ENCODE measurements at regions not wholly inside any gene's neighbourhood (a gene's known extent, or its start where the extent isn't known, plus 50 kb on each side); places are given as distances from the start of the nearest gene placed in this dataset.

DNA sequence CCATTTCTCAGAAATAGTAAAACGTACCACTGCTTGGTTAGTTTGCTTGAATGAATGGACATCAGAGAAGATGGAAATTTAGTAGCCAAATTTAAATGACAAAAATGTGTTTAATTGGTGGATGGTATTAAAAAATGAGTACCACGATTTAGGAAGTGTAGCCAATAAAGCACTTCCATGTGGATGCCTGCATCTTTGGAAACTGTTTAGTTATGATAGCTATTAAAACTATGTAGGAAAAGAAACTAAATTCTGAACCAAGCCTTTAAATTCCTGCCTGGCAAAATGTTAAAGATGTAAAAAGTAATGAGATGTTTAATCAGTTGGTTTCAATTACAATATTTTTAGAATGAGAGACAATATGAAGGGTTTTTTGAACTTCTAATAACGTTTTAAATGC is 94.8 kb downstream of the NUDT12 start:
- CTCF ChIA-PET, result interaction anchor here (0.6 kb wide), 1 partner anchor 195 kb away, joined by 5 read pairs; no protein-coding TSS in a partner anchor
- POLR2A ChIA-PET, result no interaction called here
- DNase-seq (ENCODE audit: extremely low spot score), result no peak
- no peak for TF ChIP-seq FOXA1 (IDR thresholded peaks at IDR 0.05)
- no peak for TF ChIP-seq ELF4 (IDR thresholded peaks at IDR 0.05)
- no peak for TF ChIP-seq FOXM1 (IDR thresholded peaks at IDR 0.05; ENCODE audit: borderline replicate concordance)
- no peak for TF ChIP-seq LEF1 (IDR thresholded peaks at IDR 0.05; ENCODE audit: borderline replicate concordance)
- TF ChIP-seq SUZ12 (IDR thresholded peaks at IDR 0.05), result no peak
- no peak for TF ChIP-seq L3MBTL2 (conservative IDR thresholded peaks at IDR 0.05)
- no peak for TF ChIP-seq CTBP1 (IDR thresholded peaks at IDR 0.05; ENCODE audit: borderline replicate concordance)
- no peak for TF ChIP-seq ZNF384 (IDR thresholded peaks at IDR 0.05)
- TF ChIP-seq SP1 (IDR thresholded peaks at IDR 0.05), result no peak
- TF ChIP-seq NFRKB (IDR thresholded peaks at IDR 0.05), result no peak
- no peak for TF ChIP-seq ARNT (IDR thresholded peaks at IDR 0.05)
- TF ChIP-seq FOXK2 (IDR thresholded peaks at IDR 0.05), result no peak
- no peak for TF ChIP-seq BHLHE40 (IDR thresholded peaks at IDR 0.05; ENCODE audit: borderline replicate concordance)

DNA sequence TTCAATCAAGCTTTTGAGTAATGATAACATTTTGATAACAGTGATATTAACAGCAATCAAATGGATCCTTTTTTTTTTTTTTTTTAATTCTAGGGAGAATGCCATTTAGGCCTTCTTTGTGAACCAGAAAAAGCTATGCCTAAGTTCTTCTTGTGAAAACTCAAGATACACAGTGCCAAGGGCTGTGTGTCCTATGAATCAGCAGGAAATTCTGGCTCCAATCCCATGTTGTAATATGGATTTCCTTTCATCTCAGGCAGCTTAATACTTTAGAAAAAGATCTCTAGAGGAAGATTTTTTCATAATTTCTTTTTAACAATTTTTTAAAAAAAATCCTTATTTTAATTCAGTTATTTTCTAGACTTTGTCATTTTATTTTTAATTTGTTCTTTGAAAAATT is 96.1 kb downstream of the NUDT12 start:
- POLR2A ChIA-PET, result no interaction called here
- TF ChIP-seq BHLHE40 (IDR thresholded peaks at IDR 0.05; ENCODE audit: borderline replicate concordance) (no peak), ZNF384 (IDR thresholded peaks at IDR 0.05) (no peak), LEF1 (IDR thresholded peaks at IDR 0.05; ENCODE audit: borderline replicate concordance) (no peak), CTBP1 (IDR thresholded peaks at IDR 0.05; ENCODE audit: borderline replicate concordance) (no peak)
- CTCF ChIA-PET, result interaction anchor here (1.0 kb wide), 1 partner anchor 242 kb away, joined by 3 read pairs; no protein-coding TSS in a partner anchor
- no peak for DNase-seq (ENCODE audit: extremely low spot score)

DNA sequence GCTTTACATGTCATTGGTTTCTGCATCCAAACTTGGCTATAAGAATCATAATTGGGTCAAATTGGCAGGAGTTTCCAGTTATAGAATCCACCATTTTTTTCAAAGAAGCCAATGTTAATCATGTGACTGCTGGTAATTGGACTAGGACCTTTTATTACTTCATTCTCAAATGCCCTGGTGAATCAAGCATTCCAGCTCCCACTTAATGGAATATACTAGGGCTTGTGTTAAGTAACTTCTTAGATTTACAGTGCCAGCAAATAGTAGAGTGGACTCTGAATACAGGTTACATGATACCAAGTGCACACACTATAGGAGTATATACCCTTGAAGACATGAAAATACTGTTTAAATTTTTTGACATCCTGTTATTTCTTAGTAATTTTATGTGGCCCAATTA is 96.7 kb downstream of the NUDT12 start:
- ChIA-PET POLR2A (no interaction called here), CTCF (no interaction called here)
- TF ChIP-seq CTBP1 (IDR thresholded peaks at IDR 0.05; ENCODE audit: borderline replicate concordance) (no peak), ARNT (IDR thresholded peaks at IDR 0.05) (no peak), BHLHE40 (IDR thresholded peaks at IDR 0.05; ENCODE audit: borderline replicate concordance) (no peak), ELF4 (IDR thresholded peaks at IDR 0.05) (no peak), LEF1 (IDR thresholded peaks at IDR 0.05; ENCODE audit: borderline replicate concordance) (no peak), L3MBTL2 (conservative IDR thresholded peaks at IDR 0.05) (no peak), HDGF (IDR thresholded peaks at IDR 0.05; ENCODE audit: borderline replicate concordance) (no peak), TARDBP (IDR thresholded peaks at IDR 0.05) (no peak), FOXK2 (IDR thresholded peaks at IDR 0.05) (no peak), ZNF384 (IDR thresholded peaks at IDR 0.05) (no peak), SUZ12 (IDR thresholded peaks at IDR 0.05) (no peak), FOXM1 (IDR thresholded peaks at IDR 0.05; ENCODE audit: borderline replicate concordance) (no peak), NFRKB (IDR thresholded peaks at IDR 0.05) (no peak), FOXA1 (IDR thresholded peaks at IDR 0.05) (no peak), SP1 (IDR thresholded peaks at IDR 0.05) (no peak)
- TF ChIP-seq, protein P1, sequence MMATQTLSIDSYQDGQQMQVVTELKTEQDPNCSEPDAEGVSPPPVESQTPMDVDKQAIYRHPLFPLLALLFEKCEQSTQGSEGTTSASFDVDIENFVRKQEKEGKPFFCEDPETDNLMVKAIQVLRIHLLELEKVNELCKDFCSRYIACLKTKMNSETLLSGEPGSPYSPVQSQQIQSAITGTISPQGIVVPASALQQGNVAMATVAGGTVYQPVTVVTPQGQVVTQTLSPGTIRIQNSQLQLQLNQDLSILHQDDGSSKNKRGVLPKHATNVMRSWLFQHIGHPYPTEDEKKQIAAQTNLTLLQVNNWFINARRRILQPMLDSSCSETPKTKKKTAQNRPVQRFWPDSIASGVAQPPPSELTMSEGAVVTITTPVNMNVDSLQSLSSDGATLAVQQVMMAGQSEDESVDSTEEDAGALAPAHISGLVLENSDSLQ (IDR thresholded peaks at IDR 0.05), result no peak
- DNase-seq (ENCODE audit: extremely low spot score), result no peak

DNA sequence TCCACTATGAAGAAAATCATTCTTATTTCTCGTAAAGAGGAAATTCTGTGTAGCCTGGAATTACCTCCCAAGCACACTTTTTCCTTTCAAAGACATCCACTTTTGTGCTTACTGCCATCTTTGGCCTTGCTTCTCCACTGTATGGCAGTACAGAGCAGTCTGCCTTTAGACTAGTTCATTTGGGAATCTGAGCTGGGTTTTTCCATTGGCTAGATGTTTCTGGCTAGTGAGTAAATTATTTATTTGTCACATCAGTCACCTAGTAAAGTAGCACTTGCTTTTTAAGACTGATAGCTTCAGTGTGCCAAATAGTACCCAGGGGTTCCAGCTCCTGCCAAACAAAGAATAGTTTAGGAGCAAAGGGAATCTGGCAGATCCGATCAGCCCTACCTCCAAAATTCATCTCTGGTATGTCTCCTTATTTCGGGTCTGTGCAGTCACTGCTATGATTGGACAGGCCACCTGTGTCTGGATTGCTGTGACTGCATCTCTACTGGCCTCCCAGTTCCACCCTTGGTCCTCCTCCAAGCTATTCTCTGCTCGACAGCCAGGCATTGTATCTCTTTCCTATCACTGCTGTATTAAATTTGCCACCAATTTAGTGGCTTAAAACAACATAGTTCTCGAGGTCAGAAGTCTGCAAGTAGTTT is 97.6 kb downstream of the NUDT12 start:
- ChIA-PET POLR2A (no interaction called here), CTCF (interaction anchor here (0.5 kb wide), 1 partner anchor 221 kb away, joined by 3 read pairs; no protein-coding TSS in a partner anchor)

DNA sequence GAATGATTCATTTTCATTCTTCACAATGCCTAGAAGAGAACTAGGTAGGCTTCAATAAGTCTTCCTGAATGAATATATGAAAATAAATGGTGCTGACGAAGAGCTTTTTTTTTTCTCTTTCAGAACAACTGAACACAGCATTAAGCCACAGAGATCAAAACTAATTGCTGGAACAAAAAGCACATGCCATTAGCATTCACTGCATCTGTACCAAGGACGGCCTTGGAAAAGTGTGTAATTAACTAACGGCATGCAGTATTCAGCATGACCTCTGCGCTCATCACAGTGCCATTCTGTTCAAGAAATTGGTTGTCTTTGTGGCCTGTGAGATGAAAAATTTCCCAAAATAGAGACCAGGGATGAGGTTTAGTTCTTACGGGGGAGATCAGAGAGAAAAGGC is 99.3 kb downstream of the NUDT12 start:
- no peak for DNase-seq (ENCODE audit: extremely low spot score)
- ChIA-PET POLR2A (no interaction called here), CTCF (no interaction called here)
- no peak for TF ChIP-seq FOXM1 (IDR thresholded peaks at IDR 0.05; ENCODE audit: borderline replicate concordance)
- no peak for TF ChIP-seq TARDBP (IDR thresholded peaks at IDR 0.05)
- no peak for TF ChIP-seq FOXK2 (IDR thresholded peaks at IDR 0.05)
- no peak for TF ChIP-seq CTBP1 (IDR thresholded peaks at IDR 0.05; ENCODE audit: borderline replicate concordance)
- TF ChIP-seq ARNT (IDR thresholded peaks at IDR 0.05), result no peak
- TF ChIP-seq, protein P1 (IDR thresholded peaks at IDR 0.05), result no peak
- no peak for TF ChIP-seq ZNF384 (IDR thresholded peaks at IDR 0.05)

More for the DNA sequence above, 97.6 kb downstream of the NUDT12 start:
- DNase-seq (ENCODE audit: extremely low spot score), result no peak
- TF ChIP-seq FOXM1 (IDR thresholded peaks at IDR 0.05; ENCODE audit: borderline replicate concordance) (no peak), FOXA1 (IDR thresholded peaks at IDR 0.05) (no peak), BHLHE40 (IDR thresholded peaks at IDR 0.05; ENCODE audit: borderline replicate concordance) (no peak), LEF1 (IDR thresholded peaks at IDR 0.05; ENCODE audit: borderline replicate concordance) (no peak), SP1 (IDR thresholded peaks at IDR 0.05) (no peak), TARDBP (IDR thresholded peaks at IDR 0.05) (no peak), SUZ12 (IDR thresholded peaks at IDR 0.05) (no peak), L3MBTL2 (conservative IDR thresholded peaks at IDR 0.05) (no peak), FOXK2 (IDR thresholded peaks at IDR 0.05) (no peak), HDGF (IDR thresholded peaks at IDR 0.05; ENCODE audit: borderline replicate concordance) (no peak), ELF4 (IDR thresholded peaks at IDR 0.05) (no peak), CTBP1 (IDR thresholded peaks at IDR 0.05; ENCODE audit: borderline replicate concordance) (no peak), NFRKB (IDR thresholded peaks at IDR 0.05) (no peak), ZNF384 (IDR thresholded peaks at IDR 0.05) (no peak), ARNT (IDR thresholded peaks at IDR 0.05) (no peak)
- TF ChIP-seq, protein P1 (IDR thresholded peaks at IDR 0.05), result no peak

DNA sequence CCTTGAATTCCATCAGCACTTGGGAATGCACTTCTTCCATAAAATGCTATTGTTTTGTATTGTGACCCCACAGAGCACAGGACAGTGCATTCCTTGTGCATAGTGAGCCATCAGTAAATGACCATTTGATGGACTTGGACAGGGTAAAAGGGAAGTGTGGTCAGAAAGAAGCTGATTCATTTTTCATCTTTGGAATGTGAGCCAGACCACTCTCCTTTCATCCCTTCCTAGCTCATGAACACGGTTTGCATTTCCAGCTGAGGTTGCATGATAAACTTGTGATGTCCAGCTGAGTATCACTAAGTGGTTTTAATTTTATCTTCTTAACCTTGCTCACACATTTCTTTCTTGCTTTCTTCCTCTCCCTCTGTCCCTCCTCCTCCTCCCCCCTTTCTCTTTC is 101.3 kb downstream of the NUDT12 start:
- no peak for DNase-seq (ENCODE audit: extremely low spot score)
- POLR2A ChIA-PET, result no interaction called here
- TF ChIP-seq FOXK2 (IDR thresholded peaks at IDR 0.05) (no peak), SP1 (IDR thresholded peaks at IDR 0.05) (no peak), NFRKB (IDR thresholded peaks at IDR 0.05) (no peak), BHLHE40 (IDR thresholded peaks at IDR 0.05; ENCODE audit: borderline replicate concordance) (no peak), L3MBTL2 (conservative IDR thresholded peaks at IDR 0.05) (no peak), FOXM1 (IDR thresholded peaks at IDR 0.05; ENCODE audit: borderline replicate concordance) (no peak), HDGF (IDR thresholded peaks at IDR 0.05; ENCODE audit: borderline replicate concordance) (no peak), CTBP1 (IDR thresholded peaks at IDR 0.05; ENCODE audit: borderline replicate concordance) (no peak), SUZ12 (IDR thresholded peaks at IDR 0.05) (no peak), ELF4 (IDR thresholded peaks at IDR 0.05) (no peak), ZNF384 (IDR thresholded peaks at IDR 0.05) (no peak), LEF1 (IDR thresholded peaks at IDR 0.05; ENCODE audit: borderline replicate concordance) (no peak), TARDBP (IDR thresholded peaks at IDR 0.05) (no peak), FOXA1 (IDR thresholded peaks at IDR 0.05) (no peak)
- TF ChIP-seq, protein P1 (IDR thresholded peaks at IDR 0.05), result no peak
- CTCF ChIA-PET, result no interaction called here
